SU-DHL-6 (cell line): ENCODE measurements at regions not wholly inside any gene's neighbourhood (a gene's known extent, or its start where the extent isn't known, plus 50 kb on each side); places are given as distances from the start of the nearest gene placed in this dataset.
A peak's percentile ranks its signal among the peaks of the same experiment; 100 is the strongest.

Experiments
- EZH2phosphoT487 ChIP-seq: fragments of 200-600 bp; sonication (generic), shearing (Covaris generic); conservative IDR thresholded peaks from 2 replicates; pipeline ENCODE4 v1.6.1; 2018; ENCODE audit warnings: mild to moderate bottlenecking, antibody characterized with exemption, low read length, moderate library complexity, mixed read lengths
- TF ChIP-seq, protein P1 (sequence below): fragments of 200-600 bp; sonication (generic); IDR thresholded peaks from one replicate; pipeline ENCODE4 v1.5.1; 2017; ENCODE audit warnings: antibody characterized with exemption, mild to moderate bottlenecking, low read length, moderate library complexity; ENCODE audit not compliant: insufficient read depth, poor library complexity, severe bottlenecking

DNA sequence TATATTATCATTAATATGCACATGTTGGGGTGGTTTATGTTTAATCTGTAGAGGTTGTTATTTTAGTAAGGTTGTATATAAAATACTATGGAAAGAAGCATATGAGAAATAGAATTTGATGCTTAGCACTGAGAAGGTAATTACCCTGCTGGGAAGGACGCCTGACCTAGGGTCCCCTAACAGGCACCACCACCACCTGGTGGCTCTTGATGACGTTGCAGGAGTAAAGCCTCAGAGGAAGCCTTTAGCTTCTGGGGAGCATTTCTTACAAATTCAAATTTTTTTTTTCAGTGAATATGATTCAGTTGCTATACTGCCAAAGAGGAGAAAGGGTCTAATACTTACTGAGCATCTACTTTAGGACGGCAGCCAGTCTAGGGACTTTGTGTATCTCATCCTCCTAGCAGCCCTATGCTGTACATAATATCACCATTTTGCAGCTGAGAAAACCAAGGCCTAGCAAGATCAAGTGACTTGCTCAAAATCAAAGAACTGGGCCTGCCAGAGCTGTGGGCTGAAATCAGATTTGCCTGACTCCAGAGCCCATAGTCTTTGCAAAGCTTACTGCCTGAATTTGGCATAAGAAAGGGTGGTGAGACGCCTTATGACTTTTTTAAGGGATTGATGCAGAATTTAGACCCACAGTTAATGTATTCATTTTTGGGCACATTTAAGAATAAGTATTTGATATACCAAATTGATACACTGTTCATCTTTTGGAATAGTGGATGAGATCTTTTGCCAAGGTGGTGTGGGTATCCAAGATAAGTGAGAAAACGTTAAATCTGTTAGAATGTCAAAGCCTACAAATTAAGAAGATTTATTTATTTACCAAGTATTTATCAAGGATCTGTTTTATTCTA, 78.8 kb upstream of the GAREM1 start:
- TF ChIP-seq, protein P1, sequence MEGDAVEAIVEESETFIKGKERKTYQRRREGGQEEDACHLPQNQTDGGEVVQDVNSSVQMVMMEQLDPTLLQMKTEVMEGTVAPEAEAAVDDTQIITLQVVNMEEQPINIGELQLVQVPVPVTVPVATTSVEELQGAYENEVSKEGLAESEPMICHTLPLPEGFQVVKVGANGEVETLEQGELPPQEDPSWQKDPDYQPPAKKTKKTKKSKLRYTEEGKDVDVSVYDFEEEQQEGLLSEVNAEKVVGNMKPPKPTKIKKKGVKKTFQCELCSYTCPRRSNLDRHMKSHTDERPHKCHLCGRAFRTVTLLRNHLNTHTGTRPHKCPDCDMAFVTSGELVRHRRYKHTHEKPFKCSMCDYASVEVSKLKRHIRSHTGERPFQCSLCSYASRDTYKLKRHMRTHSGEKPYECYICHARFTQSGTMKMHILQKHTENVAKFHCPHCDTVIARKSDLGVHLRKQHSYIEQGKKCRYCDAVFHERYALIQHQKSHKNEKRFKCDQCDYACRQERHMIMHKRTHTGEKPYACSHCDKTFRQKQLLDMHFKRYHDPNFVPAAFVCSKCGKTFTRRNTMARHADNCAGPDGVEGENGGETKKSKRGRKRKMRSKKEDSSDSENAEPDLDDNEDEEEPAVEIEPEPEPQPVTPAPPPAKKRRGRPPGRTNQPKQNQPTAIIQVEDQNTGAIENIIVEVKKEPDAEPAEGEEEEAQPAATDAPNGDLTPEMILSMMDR, result peak; percentile 72
- TF ChIP-seq EZH2phosphoT487, result no peak
